ENCODE measurements at regions not wholly inside any gene's neighbourhood (a gene's known extent, or its start where the extent isn't known, plus 50 kb on each side); places are given as distances from the start of the nearest gene placed in this dataset.

DNA sequence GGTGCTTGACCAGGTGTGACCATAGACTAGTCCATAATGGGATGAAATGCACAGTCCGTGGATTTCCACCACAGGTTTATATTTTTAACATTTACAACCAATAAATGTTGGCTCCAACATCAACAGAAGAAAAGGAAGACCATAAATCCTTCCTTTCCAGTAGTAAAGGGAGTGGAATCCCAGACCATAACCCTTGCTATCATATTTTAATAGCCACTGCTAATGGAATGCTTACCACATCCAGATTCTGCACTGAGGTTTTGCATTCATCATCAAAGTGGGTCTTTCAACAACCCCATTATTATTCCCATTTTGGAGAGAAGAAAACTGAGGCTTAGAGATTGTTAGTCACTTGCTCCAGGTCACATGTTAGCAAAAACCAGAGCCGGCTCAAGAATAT, 106.7 kb downstream of the FOXL1 start:
- Histone ChIP-seq H4K20me1 (ENCODE audit: control insufficient read depth, extremely low read depth, insufficient read depth, low read length) (no peaks in the 10 kb centered on the region), H2AFZ (ENCODE audit: low read length) (no peak overlapping the region), H3K9ac (ENCODE audit: insufficient read depth, low read length) (no peak overlapping the region), H3K4me3 (replicated peaks in 1 of 4; ENCODE audit: control extremely low read depth in 1 of 4, insufficient read depth in 1 of 4, low read depth in 3 of 4, low read length in 4 of 4) (no peak overlapping the region), H3K4me1 (ENCODE audit: control insufficient read depth, extremely low read depth, insufficient read depth, low read length) (peaks cover 11% of the 10 kb centered on the region), H3K27ac (ENCODE audit: insufficient read depth, low read length) (no peak overlapping the region), H3K4me2 (ENCODE audit: extremely low read depth, insufficient read depth, low read length) (no peak overlapping the region), H3K9me3 (ENCODE audit: control insufficient read depth, insufficient read depth, low read depth, low read length) (no peaks in the 10 kb centered on the region), H3K36me3 (ENCODE audit: control insufficient read depth, insufficient read depth, low read length) (no peaks in the 10 kb centered on the region), H3K27me3 (ENCODE audit: control insufficient read depth, insufficient read depth, low read length) (no peaks in the 10 kb centered on the region), H3K79me2 (ENCODE audit: control insufficient read depth, insufficient read depth, low read length) (no peaks in the 10 kb centered on the region)
- DNase-seq (ENCODE audit: low read depth in 2 of 2), result peak in 1 of 2 donors; percentile 45
- TF ChIP-seq, protein P1, sequence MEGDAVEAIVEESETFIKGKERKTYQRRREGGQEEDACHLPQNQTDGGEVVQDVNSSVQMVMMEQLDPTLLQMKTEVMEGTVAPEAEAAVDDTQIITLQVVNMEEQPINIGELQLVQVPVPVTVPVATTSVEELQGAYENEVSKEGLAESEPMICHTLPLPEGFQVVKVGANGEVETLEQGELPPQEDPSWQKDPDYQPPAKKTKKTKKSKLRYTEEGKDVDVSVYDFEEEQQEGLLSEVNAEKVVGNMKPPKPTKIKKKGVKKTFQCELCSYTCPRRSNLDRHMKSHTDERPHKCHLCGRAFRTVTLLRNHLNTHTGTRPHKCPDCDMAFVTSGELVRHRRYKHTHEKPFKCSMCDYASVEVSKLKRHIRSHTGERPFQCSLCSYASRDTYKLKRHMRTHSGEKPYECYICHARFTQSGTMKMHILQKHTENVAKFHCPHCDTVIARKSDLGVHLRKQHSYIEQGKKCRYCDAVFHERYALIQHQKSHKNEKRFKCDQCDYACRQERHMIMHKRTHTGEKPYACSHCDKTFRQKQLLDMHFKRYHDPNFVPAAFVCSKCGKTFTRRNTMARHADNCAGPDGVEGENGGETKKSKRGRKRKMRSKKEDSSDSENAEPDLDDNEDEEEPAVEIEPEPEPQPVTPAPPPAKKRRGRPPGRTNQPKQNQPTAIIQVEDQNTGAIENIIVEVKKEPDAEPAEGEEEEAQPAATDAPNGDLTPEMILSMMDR (conservative IDR thresholded peaks at IDR 0.05 in 1 of 2, IDR thresholded peaks at IDR 0.05 in 1 of 2; ENCODE audit: low read depth in 1 of 2, low read length in 2 of 2), result no peak
- no peak for TF ChIP-seq EZH2 (IDR thresholded peaks at IDR 0.05; ENCODE audit: low read length, missing control alignments)

GRCh38 chr16:86690970-86691369, 112.6 kb downstream of the FOXL1 start:
- no peaks in the 10 kb centered on the region for H3K4me1 ChIP-seq (ENCODE audit: control insufficient read depth, extremely low read depth, insufficient read depth, low read length)
- H4K20me1 ChIP-seq (ENCODE audit: control insufficient read depth, extremely low read depth, insufficient read depth, low read length), result no peaks in the 10 kb centered on the region
- H3K27me3 ChIP-seq (ENCODE audit: control insufficient read depth, insufficient read depth, low read length), result no peaks in the 10 kb centered on the region
- H3K27ac ChIP-seq (ENCODE audit: insufficient read depth, low read length), result no peak overlapping the region
- H3K4me3 ChIP-seq (replicated peaks in 1 of 4; ENCODE audit: control extremely low read depth in 1 of 4, insufficient read depth in 1 of 4, low read depth in 3 of 4, low read length in 4 of 4), result no peak overlapping the region
- no peak for DNase-seq (ENCODE audit: low read depth in 2 of 2)
- H3K9ac ChIP-seq (ENCODE audit: insufficient read depth, low read length), result no peak overlapping the region
- no peak overlapping the region for H3K4me2 ChIP-seq (ENCODE audit: extremely low read depth, insufficient read depth, low read length)
- H3K9me3 ChIP-seq (ENCODE audit: control insufficient read depth, insufficient read depth, low read depth, low read length), result no peaks in the 10 kb centered on the region
- TF ChIP-seq, protein P1 (conservative IDR thresholded peaks at IDR 0.05 in 1 of 2, IDR thresholded peaks at IDR 0.05 in 1 of 2; ENCODE audit: low read depth in 1 of 2, low read length in 2 of 2), result no peak
- TF ChIP-seq EZH2 (IDR thresholded peaks at IDR 0.05; ENCODE audit: low read length, missing control alignments), result no peak
- no peak overlapping the region for H2AFZ ChIP-seq (ENCODE audit: low read length)
- H3K36me3 ChIP-seq (ENCODE audit: control insufficient read depth, insufficient read depth, low read length), result no peaks in the 10 kb centered on the region
- H3K79me2 ChIP-seq (ENCODE audit: control insufficient read depth, insufficient read depth, low read length), result no peaks in the 10 kb centered on the region

DNA sequence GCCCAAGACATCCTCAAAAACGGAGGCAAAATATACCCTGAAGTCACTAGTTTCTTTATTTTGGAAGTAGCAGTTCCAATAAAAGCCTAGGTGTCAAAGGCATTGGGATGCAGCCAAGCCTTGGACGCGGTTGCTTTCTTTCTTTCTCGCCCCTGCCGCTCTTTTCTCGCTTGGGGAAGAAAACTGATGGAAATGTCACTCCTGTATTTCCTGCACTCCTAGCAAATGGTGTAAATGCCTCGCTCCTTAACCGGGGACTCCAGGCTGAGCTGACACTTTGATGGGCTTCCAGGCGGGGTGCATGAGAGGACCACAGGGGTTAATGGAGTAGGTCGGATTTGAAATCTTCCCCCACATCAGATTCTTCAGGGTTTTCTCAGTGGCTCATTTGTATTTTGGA, 114.1 kb downstream of the FOXL1 start:
- H3K9me3 ChIP-seq (ENCODE audit: control insufficient read depth, insufficient read depth, low read depth, low read length), result no peaks in the 10 kb centered on the region
- H3K36me3 ChIP-seq (ENCODE audit: control insufficient read depth, insufficient read depth, low read length), result no peaks in the 10 kb centered on the region
- no peak overlapping the region for H3K27ac ChIP-seq (ENCODE audit: insufficient read depth, low read length)
- TF ChIP-seq, protein P1 (conservative IDR thresholded peaks at IDR 0.05 in 1 of 2, IDR thresholded peaks at IDR 0.05 in 1 of 2; ENCODE audit: low read depth in 1 of 2, low read length in 2 of 2), result no peak
- no peak for TF ChIP-seq EZH2 (IDR thresholded peaks at IDR 0.05; ENCODE audit: low read length, missing control alignments)
- H4K20me1 ChIP-seq (ENCODE audit: control insufficient read depth, extremely low read depth, insufficient read depth, low read length), result no peaks in the 10 kb centered on the region
- H3K79me2 ChIP-seq (ENCODE audit: control insufficient read depth, insufficient read depth, low read length), result no peaks in the 10 kb centered on the region
- no peak overlapping the region for H3K4me3 ChIP-seq (replicated peaks in 1 of 4; ENCODE audit: control extremely low read depth in 1 of 4, insufficient read depth in 1 of 4, low read depth in 3 of 4, low read length in 4 of 4)
- no peak overlapping the region for H3K9ac ChIP-seq (ENCODE audit: insufficient read depth, low read length)
- no peak for DNase-seq (ENCODE audit: low read depth in 2 of 2)
- no peak overlapping the region for H2AFZ ChIP-seq (ENCODE audit: low read length)
- H3K4me2 ChIP-seq (ENCODE audit: extremely low read depth, insufficient read depth, low read length), result no peak overlapping the region
- H3K4me1 ChIP-seq (ENCODE audit: control insufficient read depth, extremely low read depth, insufficient read depth, low read length), result no peaks in the 10 kb centered on the region
- no peaks in the 10 kb centered on the region for H3K27me3 ChIP-seq (ENCODE audit: control insufficient read depth, insufficient read depth, low read length)
